ENCODE measurements at regions not wholly inside any gene's neighbourhood (a gene's known extent, or its start where the extent isn't known, plus 50 kb on each side); places are given as distances from the start of the nearest gene placed in this dataset.

- H3K9ac ChIP-seq (ENCODE audit: low read depth, low read length), result no peak overlapping the region
- H3K4me1 ChIP-seq (ENCODE audit: insufficient read depth, low read length), result peaks cover 26% of the 10 kb centered on the region; the same call in 1 of the 2 replicates
- H3K4me3 ChIP-seq (ENCODE audit: low read length), result no peak overlapping the region
- H3K9me3 ChIP-seq (ENCODE audit: insufficient read depth, low read depth, low read length), result no peaks in the 10 kb centered on the region
- H3K36me3 ChIP-seq (ENCODE audit: insufficient read depth, low read depth, low read length), result no peaks in the 10 kb centered on the region
- no peaks in the 10 kb centered on the region for H3K27me3 ChIP-seq (ENCODE audit: insufficient read depth, low read length)
- no peak overlapping the region for H3K27ac ChIP-seq (ENCODE audit: low read length)
Measured at GRCh38 chr9:8139756-8140155, 340.2 kb upstream of the DMAC1 start.

- peaks cover 26% of the 10 kb centered on the region; the same call in 1 of the 2 replicates for H3K4me1 ChIP-seq (ENCODE audit: insufficient read depth, low read length)
- no peak overlapping the region for H3K4me3 ChIP-seq (ENCODE audit: low read length)
- no peaks in the 10 kb centered on the region for H3K27me3 ChIP-seq (ENCODE audit: insufficient read depth, low read length)
- H3K9ac ChIP-seq (ENCODE audit: low read depth, low read length), result no peak overlapping the region
- H3K9me3 ChIP-seq (ENCODE audit: insufficient read depth, low read depth, low read length), result no peaks in the 10 kb centered on the region
- H3K27ac ChIP-seq (ENCODE audit: low read length), result no peak overlapping the region
- H3K36me3 ChIP-seq (ENCODE audit: insufficient read depth, low read depth, low read length), result no peaks in the 10 kb centered on the region
Measured at GRCh38 chr9:8136477-8136876, 336.9 kb upstream of the DMAC1 start.

- Histone ChIP-seq H3K9ac (ENCODE audit: low read depth, low read length) (no peak overlapping the region), H3K27ac (ENCODE audit: low read length) (no peak overlapping the region), H3K9me3 (ENCODE audit: insufficient read depth, low read depth, low read length) (no peaks in the 10 kb centered on the region), H3K27me3 (ENCODE audit: insufficient read depth, low read length) (no peaks in the 10 kb centered on the region), H3K36me3 (ENCODE audit: insufficient read depth, low read depth, low read length) (no peaks in the 10 kb centered on the region), H3K4me1 (ENCODE audit: insufficient read depth, low read length) (peaks cover 16% of the 10 kb centered on the region; the same call in 1 of the 2 replicates), H3K4me3 (ENCODE audit: low read length) (no peak overlapping the region)
Measured at GRCh38 chr9:8134635-8135034, 335.1 kb upstream of the DMAC1 start.

- Histone ChIP-seq H3K9me3 (ENCODE audit: insufficient read depth, low read depth, low read length) (no peaks in the 10 kb centered on the region), H3K9ac (ENCODE audit: low read depth, low read length) (no peak overlapping the region), H3K4me3 (ENCODE audit: low read length) (no peak overlapping the region)
Measured at GRCh38 chr9:8133606-8134005, 334.0 kb upstream of the DMAC1 start.

GRCh38 chr9:8115570-8115969 lies 316.0 kb upstream of the DMAC1 start:
- Histone ChIP-seq H3K4me1 (ENCODE audit: insufficient read depth, low read length) (no peaks in the 10 kb centered on the region; the same call in 1 of the 2 replicates), H3K4me3 (ENCODE audit: low read length) (no peak overlapping the region), H3K9me3 (ENCODE audit: insufficient read depth, low read depth, low read length) (no peaks in the 10 kb centered on the region), H3K27me3 (ENCODE audit: insufficient read depth, low read length) (no peaks in the 10 kb centered on the region), H3K27ac (ENCODE audit: low read length) (no peak overlapping the region), H3K9ac (ENCODE audit: low read depth, low read length) (no peak overlapping the region), H3K36me3 (ENCODE audit: insufficient read depth, low read depth, low read length) (no peaks in the 10 kb centered on the region)

More at GRCh38 chr9:8133606-8134005, 334.0 kb upstream of the DMAC1 start:
- no peaks in the 10 kb centered on the region for H3K27me3 ChIP-seq (ENCODE audit: insufficient read depth, low read length)
- H3K4me1 ChIP-seq (ENCODE audit: insufficient read depth, low read length), result peaks cover 6% of the 10 kb centered on the region; the same call in 1 of the 2 replicates
- H3K27ac ChIP-seq (ENCODE audit: low read length), result no peak overlapping the region
- no peaks in the 10 kb centered on the region for H3K36me3 ChIP-seq (ENCODE audit: insufficient read depth, low read depth, low read length)

GRCh38 chr9:8114826-8115225 lies 315.2 kb upstream of the DMAC1 start:
- no peak overlapping the region for H3K9ac ChIP-seq (ENCODE audit: low read depth, low read length)

GRCh38 chr9:8106362-8106761 lies 306.8 kb upstream of the DMAC1 start:
- H3K36me3 ChIP-seq (ENCODE audit: insufficient read depth, low read depth, low read length), result no peaks in the 10 kb centered on the region
- no peaks in the 10 kb centered on the region for H3K27me3 ChIP-seq (ENCODE audit: insufficient read depth, low read length)
- no peaks in the 10 kb centered on the region for H3K4me1 ChIP-seq (ENCODE audit: insufficient read depth, low read length)
- H3K4me3 ChIP-seq (ENCODE audit: low read length), result no peak overlapping the region
- H3K9me3 ChIP-seq (ENCODE audit: insufficient read depth, low read depth, low read length), result no peaks in the 10 kb centered on the region
- H3K27ac ChIP-seq (ENCODE audit: low read length), result no peak overlapping the region
- no peak overlapping the region for H3K9ac ChIP-seq (ENCODE audit: low read depth, low read length)

More at GRCh38 chr9:8114826-8115225, 315.2 kb upstream of the DMAC1 start:
- no peak overlapping the region for H3K27ac ChIP-seq (ENCODE audit: low read length)
- H3K9me3 ChIP-seq (ENCODE audit: insufficient read depth, low read depth, low read length), result no peaks in the 10 kb centered on the region
- H3K4me3 ChIP-seq (ENCODE audit: low read length), result no peak overlapping the region
- H3K27me3 ChIP-seq (ENCODE audit: insufficient read depth, low read length), result no peaks in the 10 kb centered on the region
- H3K36me3 ChIP-seq (ENCODE audit: insufficient read depth, low read depth, low read length), result no peaks in the 10 kb centered on the region
- H3K4me1 ChIP-seq (ENCODE audit: insufficient read depth, low read length), result no peaks in the 10 kb centered on the region; the same call in 1 of the 2 replicates

- no peaks in the 10 kb centered on the region for H3K9me3 ChIP-seq (ENCODE audit: insufficient read depth, low read depth, low read length)
Measured at GRCh38 chr9:8101607-8102006, 302.0 kb upstream of the DMAC1 start.

GRCh38 chr9:8096091-8096490 lies 296.5 kb upstream of the DMAC1 start:
- Histone ChIP-seq H3K27ac (ENCODE audit: low read length) (no peak overlapping the region), H3K9ac (ENCODE audit: low read depth, low read length) (no peak overlapping the region), H3K4me1 (ENCODE audit: insufficient read depth, low read length) (no peaks in the 10 kb centered on the region), H3K36me3 (ENCODE audit: insufficient read depth, low read depth, low read length) (no peaks in the 10 kb centered on the region), H3K27me3 (ENCODE audit: insufficient read depth, low read length) (no peaks in the 10 kb centered on the region), H3K9me3 (ENCODE audit: insufficient read depth, low read depth, low read length) (no peaks in the 10 kb centered on the region), H3K4me3 (ENCODE audit: low read length) (no peak overlapping the region)

More at GRCh38 chr9:8101607-8102006, 302.0 kb upstream of the DMAC1 start:
- no peak overlapping the region for H3K27ac ChIP-seq (ENCODE audit: low read length)
- H3K4me3 ChIP-seq (ENCODE audit: low read length), result no peak overlapping the region
- no peaks in the 10 kb centered on the region for H3K36me3 ChIP-seq (ENCODE audit: insufficient read depth, low read depth, low read length)
- no peaks in the 10 kb centered on the region for H3K4me1 ChIP-seq (ENCODE audit: insufficient read depth, low read length)
- H3K27me3 ChIP-seq (ENCODE audit: insufficient read depth, low read length), result no peaks in the 10 kb centered on the region
- no peak overlapping the region for H3K9ac ChIP-seq (ENCODE audit: low read depth, low read length)

GRCh38 chr9:8095672-8096086 lies 296.1 kb upstream of the DMAC1 start:
- H3K4me3 ChIP-seq (ENCODE audit: low read length), result no peak overlapping the region
- H3K36me3 ChIP-seq (ENCODE audit: insufficient read depth, low read depth, low read length), result no peaks in the 10 kb centered on the region
- H3K4me1 ChIP-seq (ENCODE audit: insufficient read depth, low read length), result no peaks in the 10 kb centered on the region
- no peaks in the 10 kb centered on the region for H3K27me3 ChIP-seq (ENCODE audit: insufficient read depth, low read length)
- no peaks in the 10 kb centered on the region for H3K9me3 ChIP-seq (ENCODE audit: insufficient read depth, low read depth, low read length)
- no peak overlapping the region for H3K9ac ChIP-seq (ENCODE audit: low read depth, low read length)
- H3K27ac ChIP-seq (ENCODE audit: low read length), result no peak overlapping the region

GRCh38 chr9:8088477-8088876 lies 288.9 kb upstream of the DMAC1 start:
- Histone ChIP-seq H3K36me3 (ENCODE audit: insufficient read depth, low read depth, low read length) (no peaks in the 10 kb centered on the region), H3K4me3 (ENCODE audit: low read length) (no peak overlapping the region), H3K27ac (ENCODE audit: low read length) (no peak overlapping the region), H3K4me1 (ENCODE audit: insufficient read depth, low read length) (no peaks in the 10 kb centered on the region), H3K27me3 (ENCODE audit: insufficient read depth, low read length) (no peaks in the 10 kb centered on the region), H3K9ac (ENCODE audit: low read depth, low read length) (no peak overlapping the region), H3K9me3 (ENCODE audit: insufficient read depth, low read depth, low read length) (no peaks in the 10 kb centered on the region)

- H3K4me3 ChIP-seq (ENCODE audit: low read length), result no peak overlapping the region
- H3K36me3 ChIP-seq (ENCODE audit: insufficient read depth, low read depth, low read length), result no peaks in the 10 kb centered on the region
- H3K27me3 ChIP-seq (ENCODE audit: insufficient read depth, low read length), result no peaks in the 10 kb centered on the region
- no peak overlapping the region for H3K9ac ChIP-seq (ENCODE audit: low read depth, low read length)
- H3K27ac ChIP-seq (ENCODE audit: low read length), result no peak overlapping the region
- no peaks in the 10 kb centered on the region for H3K4me1 ChIP-seq (ENCODE audit: insufficient read depth, low read length)
- no peaks in the 10 kb centered on the region for H3K9me3 ChIP-seq (ENCODE audit: insufficient read depth, low read depth, low read length)
Measured at GRCh38 chr9:8085986-8086385, 286.4 kb upstream of the DMAC1 start.

All from iPS-20b (cell line).